Fibroblast of skin of abdomen (primary cell): ENCODE measurements at regions not wholly inside any gene's neighbourhood (a gene's known extent, or its start where the extent isn't known, plus 50 kb on each side); places are given as distances from the start of the nearest gene placed in this dataset.

Experiments used
- DNase-seq: peaks from one replicate; pipeline ENCODE4 v3.0.0-alpha.2; 2013

DNA sequence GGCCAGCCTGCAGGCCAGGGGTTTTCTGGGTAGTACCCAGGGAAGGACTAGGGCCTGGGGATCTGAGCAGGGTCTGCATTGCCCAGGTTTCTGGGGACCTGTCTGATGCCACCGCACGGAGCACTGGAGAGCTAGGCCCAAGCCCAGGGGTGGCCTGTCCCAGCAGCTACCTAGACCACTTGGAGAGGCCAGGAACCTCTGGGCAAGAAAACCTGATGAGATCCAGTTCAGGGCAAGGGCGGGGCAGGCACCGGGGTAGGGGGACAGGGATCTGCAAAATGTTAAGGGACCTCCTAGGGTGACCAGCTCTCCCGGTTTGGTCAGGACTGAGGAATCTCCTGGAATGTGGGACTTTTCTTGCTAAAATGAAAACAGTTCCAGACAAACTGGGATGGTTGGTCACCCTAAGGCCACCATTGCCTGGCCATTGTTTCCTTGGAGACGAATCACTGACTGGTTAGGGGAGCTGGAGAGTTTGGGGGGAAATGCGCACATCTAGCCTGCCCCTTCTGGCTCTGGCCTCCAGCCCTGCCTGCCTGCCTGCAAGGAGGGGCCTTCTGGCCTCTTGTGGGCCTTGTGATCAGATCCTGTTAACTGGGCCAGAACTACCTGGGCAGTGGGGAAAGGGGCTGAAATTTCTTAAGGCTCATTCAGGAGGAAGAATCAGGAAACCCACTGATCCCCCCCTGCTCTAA lies 117.4 kb upstream of the TLE3 start:
- DNase-seq: no peak

DNA sequence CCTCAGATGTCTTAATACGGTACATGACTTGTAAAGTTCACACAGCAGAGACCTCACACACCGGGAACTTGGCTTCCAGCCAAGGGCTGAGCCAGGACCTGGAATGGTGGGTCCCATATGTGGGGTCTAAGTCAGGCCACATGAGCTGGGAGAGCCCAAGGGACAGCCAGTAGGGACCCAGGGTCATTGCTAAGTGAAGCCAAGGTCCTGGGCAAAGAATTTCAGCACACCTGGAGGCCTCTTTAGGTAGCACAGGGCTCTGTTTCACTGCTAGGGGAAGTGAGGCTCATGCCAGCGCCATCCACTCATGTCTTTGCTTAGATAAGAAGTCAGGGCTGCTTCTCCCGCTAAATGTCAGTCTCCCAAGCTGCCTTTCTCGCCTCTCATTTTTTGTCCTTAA lies 116.6 kb upstream of the TLE3 start:
- DNase-seq: no peak

DNA sequence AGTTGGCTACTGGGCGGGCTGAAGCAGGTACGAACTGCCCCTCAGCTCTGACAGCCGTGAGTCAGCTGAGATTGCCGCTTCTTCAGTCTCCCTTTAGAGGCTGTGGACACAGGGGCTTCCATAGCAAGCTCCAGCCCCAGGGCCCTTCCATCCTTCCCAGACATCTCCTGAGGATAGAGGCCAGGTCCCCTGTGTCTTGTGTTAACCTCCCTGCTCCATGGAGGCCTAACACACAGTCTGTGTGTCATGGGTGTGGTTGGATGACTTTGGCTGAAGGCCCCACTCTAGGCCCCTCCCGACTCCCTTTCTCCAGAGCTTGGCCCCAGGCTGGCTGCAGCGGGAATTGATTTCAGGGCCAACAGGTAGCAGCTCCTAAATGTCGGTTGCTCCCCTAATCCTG lies 116.1 kb upstream of the TLE3 start:
- DNase-seq: no peak

DNA sequence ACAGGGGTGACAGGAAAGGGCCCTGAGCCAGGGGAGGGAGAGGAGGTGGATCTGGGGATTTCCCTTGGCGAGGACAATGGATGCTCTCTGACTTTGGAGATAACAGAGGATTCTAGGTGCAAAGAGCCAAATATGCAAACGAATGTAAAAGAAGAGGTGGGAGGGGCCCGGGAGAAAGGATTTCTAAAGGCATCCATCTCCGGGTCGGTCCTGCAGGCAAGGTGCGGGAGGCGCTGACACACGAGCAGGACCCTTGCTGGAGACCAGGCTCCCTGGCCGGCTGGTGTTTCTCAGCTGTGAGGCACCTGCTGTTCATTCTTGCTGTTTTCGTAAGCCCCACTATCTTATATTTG lies 115.2 kb upstream of the TLE3 start:
- DNase-seq: no peak

DNA sequence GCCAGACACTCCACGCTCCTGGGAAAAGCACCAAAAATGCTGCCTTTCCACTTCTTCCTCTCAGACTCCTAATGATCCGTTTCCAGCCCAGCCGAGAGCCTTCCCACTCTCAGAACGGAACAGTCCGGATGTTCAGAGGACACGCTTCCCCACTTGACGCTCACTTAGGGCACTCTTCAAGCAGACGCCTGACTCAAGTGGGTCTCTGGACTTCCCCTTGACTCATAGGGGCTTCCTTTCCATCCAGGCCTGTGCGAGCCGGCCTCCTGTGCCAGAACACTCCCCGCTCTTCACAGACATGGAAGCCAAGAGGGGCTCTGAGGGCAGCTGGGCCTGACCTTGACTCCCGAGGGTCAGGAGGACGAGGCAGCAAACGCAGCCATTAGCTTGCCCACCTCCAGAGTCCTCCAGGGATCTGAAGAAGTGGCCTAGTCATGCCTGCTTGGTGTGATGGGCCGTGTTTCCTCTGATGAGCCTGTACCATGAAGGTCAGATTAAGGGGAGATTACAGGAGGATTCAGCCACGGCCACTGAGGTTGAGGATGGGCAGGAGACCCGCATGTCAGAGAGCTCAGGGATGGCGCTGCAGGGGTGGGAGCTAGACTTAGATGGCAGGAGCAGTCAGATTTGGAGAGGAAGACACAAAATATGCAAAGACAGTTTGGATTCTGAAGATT lies 114.7 kb upstream of the TLE3 start:
- DNase-seq: no peak

DNA sequence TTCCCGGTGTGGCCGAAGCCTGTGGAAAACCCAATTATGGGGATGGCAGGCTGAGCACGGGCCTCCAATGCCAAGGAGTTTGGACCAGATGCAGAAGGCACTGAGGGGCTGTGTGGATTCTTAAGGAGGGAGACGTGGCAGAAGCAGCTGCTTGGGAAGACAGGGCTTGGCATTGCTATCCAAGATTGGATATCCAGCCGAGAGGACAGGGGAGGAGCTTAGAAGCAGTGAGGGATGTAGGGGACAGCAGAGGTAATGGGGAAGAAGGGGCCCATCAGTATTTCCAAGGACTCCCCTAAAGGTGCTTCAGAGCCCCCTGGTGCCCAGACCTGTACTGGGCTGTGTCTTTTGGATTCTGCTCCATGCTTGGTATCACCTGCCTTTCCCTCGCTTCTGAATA lies 112.8 kb upstream of the TLE3 start:
- no peak for DNase-seq

DNA sequence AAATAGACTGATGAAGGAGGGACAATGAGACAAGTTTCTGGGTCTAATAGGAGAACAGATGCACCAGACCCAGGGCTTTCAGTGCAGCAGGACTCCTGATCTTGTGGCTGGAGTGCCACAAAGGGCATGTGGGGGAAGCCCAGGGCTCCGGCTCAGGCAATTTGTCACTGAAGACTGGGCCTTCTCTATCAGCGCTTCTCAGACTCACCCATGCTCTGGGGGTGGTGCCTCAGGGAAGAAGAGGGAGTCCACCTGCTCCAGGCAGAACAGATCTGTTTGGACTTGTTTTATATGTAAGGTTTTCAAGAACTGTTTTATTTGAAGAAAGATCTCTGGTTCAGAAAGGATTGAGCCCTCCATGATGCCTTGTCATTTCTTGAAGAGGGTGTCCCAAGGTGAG lies 112.4 kb upstream of the TLE3 start:
- DNase-seq: no peak

DNA sequence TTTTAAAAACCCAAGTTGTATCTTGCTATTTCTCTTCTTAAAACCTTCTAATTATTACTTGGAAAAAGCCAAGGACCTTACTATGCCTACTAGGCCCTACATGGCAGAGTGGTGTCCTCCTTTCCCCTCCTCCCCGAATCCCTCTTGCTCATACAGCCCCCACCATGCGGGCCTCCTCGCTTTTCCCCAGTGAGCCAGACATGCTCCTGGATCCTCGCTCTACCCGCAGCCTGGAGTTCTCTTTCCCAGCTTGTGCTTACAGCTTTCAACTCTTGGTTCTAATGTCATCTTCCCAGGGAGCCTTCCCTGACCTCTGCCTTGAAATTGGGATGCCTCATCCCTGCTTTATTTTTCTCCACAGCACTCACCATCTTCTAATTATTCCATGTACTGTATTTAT lies 111.8 kb upstream of the TLE3 start:
- no peak for DNase-seq

DNA sequence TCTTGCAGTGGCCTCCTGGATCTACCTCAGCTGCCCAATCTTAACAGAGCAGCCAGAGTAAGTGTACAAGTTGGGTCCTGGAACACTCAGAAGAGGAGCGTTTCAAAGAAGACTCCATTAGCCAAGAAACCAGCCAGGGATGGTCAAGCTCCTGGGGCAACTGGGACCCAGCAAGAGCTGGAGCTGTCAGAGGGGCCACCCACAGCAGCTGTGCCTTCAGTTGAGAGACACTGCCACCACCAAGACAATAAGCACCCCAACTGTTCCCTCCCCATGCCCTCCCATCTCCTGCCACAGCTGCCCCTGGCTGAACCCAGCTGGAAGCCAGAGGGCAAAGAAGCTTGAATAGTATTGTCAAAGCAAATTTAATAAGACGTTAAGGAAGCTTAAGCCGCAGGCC lies 110.6 kb upstream of the TLE3 start:
- DNase-seq: no peak

DNA sequence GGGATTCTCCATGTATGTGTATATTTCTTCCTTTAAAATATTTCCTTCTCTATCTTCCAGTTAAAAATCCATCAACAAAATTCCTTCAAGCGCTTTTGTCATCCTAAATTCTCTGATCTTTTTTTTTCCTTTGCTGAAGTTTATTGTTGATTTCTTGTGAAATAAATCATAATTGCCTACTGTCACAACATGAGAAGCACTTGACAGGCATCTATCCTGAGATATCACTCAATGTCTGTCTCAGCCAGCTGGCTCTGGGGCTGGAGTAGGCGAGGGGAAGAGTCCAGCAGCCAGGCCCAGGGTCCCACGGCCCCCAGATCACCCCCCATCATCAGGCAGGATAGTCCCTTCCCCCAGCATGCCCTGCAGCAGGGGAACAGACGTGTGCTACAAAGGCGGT lies 109.0 kb upstream of the TLE3 start:
- DNase-seq: no peak

DNA sequence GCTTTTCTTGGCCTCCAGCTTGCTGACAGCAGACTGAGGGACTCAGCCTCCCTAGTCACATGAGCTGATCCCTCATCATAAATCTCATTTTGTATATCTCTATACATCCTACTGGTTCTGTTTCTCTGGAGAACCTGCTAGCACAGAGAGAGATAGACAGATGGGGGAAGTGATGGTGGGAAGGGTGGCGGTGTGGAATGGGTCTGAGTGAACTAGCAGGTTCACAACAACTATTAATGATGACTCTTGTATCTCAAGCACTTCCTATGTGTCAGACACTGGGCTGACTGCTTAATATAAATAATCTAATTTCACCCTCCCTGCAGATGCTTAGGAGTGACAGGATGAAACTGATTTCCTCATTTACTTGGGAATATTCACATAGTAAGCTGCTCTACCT lies 106.9 kb upstream of the TLE3 start:
- no peak for DNase-seq

DNA sequence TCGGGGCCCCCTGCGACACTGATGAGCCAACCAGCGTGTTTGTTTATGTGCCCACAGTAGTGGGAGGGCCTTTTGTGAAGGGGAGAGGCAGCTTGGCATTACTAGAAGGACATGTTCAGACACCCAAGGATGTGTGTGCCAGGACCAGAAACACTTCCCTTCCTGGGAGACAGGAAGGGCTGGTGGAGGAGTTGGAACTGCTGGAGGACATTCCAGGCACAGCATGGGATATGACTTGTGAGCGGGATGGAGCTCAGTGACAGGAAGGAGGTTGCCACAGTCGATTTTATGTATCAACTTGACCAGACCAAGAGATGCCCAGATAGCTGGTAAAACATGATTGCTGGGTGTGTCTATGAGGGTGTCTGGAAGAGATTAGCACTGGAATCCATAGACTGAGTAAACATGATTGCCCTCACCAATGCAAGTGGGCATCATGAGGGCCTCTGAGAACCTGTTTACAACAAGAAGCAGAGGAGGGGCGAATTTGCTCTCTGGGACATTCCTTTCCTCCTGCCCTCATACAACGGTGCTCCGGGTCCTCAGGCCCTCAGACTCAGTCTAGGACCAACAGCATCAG lies 106.4 kb upstream of the TLE3 start:
- no peak for DNase-seq

DNA sequence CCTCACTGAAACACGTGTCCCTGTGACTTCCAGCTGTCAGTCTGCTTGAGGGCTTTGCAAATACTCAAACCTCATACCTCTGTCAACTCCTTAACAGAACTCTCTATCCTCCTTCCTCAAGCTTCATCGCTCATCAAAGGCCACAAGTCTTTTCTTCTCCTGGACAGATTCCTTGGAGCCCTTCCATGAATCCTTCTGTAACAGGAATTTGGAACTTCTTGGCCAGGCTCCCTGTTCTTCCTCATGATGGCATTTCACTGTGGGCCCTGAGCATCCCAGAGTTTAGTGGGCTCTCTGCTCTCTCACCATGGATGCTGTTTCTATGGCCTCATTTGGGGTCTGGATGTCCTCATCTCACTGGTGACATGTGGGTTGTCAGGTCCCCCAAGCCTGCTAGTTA lies 105.0 kb upstream of the TLE3 start:
- DNase-seq: peak; percentile 72

DNA sequence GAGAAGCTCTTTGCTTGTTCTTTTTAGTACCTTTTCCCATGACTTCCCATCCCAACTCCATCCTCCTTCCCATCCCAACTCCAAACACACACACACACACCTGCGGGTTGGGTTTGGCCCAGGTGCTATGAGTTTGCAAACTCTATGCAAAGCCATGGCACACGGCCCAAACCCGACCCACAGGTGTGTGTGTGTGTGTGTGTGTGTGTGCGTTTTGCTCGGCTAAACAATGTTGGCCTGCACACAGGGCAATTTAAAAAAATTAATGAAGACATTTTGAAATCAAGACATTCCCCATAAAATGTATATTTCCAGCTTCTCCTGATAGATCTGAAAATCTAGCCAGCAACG lies 103.7 kb upstream of the TLE3 start:
- DNase-seq: no peak

DNA sequence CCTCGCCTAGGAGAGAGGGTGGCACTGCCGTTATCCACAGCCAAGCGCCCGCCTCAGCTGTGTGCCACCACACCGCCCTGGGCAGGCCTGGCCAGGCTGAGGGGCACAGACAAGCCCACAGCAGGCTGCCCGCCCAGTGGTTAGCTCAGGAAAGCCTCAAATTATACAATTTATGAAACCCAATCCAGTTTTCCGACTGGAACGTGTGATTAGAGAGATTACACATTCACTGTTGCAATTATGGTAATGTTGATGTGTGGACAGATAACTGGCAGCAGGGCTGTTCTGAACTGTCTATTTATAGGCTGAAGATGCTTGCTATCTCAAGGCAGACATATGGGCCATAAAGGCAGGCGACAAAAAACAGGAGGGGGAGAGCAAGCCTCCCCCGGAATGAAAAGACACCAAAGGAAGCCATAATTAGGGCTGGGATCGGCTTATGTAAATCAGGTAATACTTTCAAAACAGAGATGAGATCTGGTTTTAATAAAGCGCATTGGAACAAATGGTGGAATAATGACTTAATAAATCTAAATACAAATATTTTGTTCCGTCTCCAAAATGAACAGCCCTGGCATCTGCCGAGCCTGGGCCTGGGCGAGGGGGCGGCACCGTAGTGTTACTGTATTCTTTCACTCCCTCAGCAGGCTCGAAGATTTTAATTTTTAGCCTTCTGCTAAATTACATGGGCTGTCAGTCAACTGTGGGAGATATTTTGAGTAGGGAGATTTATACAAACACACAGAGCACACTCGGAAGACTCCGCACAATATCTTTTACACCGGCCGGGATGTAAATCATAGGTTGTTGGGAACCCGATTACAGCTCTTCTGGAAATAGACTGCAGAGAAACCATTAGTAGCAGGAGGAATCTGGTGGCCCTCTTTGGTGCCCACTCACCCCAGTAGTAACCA lies 103.1 kb upstream of the TLE3 start:
- DNase-seq: no peak

DNA sequence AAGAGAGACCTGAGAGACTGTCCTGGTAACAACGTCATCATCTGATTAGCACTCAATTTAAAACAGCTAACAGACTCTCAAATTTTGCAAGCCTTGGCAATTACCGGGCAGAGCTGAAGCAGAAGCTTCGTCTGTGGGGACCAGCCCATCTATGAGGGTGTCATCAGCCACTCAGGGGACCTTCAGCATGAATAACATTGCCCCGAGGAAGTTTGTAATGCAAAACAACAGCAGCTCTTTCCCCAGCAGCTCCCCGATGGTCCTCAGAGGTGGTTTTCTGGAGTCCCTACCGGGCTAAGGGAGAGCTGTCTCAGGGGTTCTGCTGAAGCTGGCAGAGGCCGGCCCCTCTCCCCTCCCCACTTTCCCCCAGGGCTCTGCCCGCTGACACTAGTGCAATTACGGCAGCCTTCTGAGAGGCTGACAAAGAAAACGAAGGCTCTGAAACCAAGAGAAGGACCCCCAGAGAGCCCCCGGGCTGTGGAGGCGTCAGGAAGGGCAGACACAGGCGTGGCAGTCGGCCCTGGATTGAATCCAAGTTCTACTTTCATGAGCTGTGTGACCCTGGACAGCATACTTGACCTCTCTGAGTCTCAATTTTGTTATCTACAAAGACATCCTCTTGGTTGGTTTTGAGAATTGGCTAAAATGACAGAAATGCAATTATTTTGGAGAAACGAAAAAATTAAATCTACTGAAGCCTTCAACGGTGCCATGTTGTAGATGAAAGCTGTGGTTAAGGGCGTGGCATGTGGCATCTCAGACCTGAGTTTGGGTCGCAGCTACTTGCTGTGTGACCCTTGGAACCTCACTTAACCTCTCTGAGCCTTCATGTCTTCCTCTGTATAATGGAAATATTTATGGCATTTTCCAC lies 102.1 kb upstream of the TLE3 start:
- DNase-seq: no peak

DNA sequence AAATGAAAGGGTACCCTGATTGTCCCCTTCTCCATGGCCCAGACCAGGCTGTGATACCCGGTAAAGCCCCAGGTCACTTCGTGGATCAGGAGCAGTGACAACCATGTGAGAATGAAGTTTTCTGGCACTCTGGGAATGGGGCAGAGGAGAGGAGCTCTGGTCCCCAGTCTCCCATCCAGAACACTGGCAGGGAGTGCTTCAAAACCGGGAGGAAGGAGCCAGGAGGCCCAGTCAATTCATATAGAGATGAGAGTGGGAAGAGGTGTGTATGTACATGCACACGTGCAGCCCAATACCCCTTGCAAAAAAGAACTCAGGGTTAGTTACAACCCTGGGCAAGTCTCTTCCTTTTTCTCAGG lies 101.4 kb upstream of the TLE3 start:
- no peak for DNase-seq

DNA sequence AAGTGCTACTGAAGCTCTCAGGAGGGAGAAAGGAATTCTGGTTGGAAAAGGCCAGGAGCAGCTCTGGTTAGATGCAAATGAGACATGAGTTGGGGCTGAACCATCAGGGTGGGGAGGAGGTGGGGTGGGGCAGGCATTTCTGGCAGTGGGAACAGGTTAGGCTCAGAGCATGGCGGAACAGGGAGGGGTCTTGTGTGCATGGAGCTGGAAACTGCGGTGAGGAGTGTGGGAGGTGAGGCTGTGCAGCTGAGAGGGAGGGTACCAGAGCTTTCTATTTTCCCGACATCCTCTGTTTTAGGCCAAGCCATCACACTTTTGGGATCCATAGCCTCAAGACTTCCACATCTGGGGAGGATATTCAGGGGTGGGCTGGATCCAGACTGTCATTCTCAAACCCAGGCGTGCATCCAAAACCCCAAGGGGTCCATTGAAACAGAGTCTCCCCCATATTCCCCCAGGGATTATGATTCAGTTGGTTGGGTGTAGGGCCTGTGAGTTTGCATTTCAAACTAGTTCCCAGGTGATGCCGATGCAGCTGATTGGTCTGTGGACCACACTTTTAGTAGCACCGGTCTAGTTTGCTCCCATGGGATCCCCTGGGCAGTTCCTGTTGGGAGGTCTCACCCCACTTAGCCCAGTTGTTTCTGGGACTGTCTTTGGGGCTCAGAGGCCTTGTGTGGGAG lies 100.9 kb upstream of the TLE3 start:
- DNase-seq: no peak

DNA sequence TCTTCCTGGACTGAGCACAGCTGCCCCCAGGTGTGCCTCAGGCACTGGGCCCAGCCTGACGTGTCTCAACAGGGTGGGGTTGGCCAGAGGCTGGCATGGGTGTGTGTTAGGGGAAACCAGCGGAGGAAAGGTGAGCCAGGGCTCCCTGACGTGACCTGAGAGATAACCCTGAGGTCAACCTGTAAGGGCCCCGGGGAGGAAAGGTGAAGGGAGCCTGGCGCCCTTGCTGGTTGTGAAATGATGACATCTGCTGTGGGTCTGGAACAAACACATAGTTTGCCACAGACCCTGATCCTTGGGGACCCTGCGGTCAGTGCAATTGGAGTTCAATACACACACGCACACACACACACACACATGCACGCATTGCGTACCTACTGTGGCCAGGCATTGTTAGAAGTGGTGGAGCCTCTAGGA lies 100.2 kb upstream of the TLE3 start:
- DNase-seq: no peak

DNA sequence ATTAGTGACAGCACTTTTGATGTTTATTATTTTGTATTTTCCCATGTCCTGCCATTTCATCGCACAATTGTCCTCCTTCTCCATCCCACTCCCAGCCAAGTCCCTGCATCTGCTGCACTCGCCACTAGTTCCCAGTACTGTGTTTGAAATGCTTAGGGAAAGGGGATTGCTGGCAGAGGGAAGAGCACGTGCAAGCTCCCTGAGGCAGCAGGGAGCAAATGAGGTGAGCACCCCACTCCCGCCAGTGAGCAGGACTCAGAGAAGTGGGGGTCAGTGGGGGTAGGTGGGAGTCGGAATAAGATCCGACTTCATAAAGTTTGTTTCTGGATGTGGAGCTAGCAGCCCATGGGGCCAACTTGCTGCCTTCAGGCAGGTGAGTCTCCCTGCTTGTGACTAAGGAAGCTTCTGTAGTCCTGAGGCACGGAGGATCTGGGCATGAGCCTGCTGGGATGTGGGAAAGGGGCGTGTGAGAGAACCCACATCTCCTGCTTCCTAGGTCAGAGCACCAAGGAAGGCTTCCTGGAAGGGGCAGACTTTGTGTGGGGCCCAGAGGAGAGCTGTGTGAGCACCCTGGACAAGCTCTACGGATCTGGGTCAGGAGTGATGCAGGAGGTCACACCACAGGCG lies 99.7 kb upstream of the TLE3 start:
- no peak for DNase-seq
